Testis (tissue), 2 donors: ENCODE measurements at regions not wholly inside any gene's neighbourhood (a gene's known extent, or its start where the extent isn't known, plus 50 kb on each side); places are given as distances from the start of the nearest gene placed in this dataset.

Experiments
- POLR2A ChIP-seq: fragments of 450-650 bp; IDR thresholded peaks from one replicate; pipeline ENCODE4 v1.6.1; 2017; ENCODE audit warnings: antibody characterized with exemption, mild to moderate bottlenecking, moderate library complexity
- TF ChIP-seq, protein P1 (sequence below), 3 experiments: fragments of 450-650 bp in 2 of 3; fragments of 200-600 bp in 1 of 3; sonication (generic) in 1 of 3; IDR thresholded peaks; one replicate each; pipeline ENCODE4 v1.5.1; 2016 to 2019; ENCODE audit warnings: antibody characterized with exemption in 3 of 3, mild to moderate bottlenecking in 2 of 3, moderate library complexity in 1 of 3

DNA sequence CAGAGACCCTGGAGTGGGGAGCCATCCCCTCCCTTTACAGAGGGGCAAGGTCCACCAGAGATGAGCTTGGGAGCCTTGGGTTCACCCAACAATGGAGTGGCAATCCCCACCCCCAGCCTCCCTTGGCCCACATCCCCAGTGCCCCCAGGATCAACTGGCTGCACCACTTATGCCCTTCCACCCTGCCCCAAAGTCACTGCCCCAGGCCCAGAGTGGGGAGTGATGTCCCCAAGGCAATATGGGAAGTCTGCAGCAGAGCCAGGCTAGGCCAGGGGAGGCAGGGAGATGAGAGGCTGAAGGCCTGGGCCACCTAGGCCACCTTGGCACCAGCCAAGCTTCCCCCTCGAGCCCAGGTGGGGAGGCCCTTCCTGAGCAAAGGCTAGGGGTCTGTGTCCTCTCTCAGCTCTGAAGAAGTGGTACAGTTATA is 145.5 kb downstream of the SMAD6 start:
- TF ChIP-seq POLR2A, result no peak
- TF ChIP-seq, protein P1, sequence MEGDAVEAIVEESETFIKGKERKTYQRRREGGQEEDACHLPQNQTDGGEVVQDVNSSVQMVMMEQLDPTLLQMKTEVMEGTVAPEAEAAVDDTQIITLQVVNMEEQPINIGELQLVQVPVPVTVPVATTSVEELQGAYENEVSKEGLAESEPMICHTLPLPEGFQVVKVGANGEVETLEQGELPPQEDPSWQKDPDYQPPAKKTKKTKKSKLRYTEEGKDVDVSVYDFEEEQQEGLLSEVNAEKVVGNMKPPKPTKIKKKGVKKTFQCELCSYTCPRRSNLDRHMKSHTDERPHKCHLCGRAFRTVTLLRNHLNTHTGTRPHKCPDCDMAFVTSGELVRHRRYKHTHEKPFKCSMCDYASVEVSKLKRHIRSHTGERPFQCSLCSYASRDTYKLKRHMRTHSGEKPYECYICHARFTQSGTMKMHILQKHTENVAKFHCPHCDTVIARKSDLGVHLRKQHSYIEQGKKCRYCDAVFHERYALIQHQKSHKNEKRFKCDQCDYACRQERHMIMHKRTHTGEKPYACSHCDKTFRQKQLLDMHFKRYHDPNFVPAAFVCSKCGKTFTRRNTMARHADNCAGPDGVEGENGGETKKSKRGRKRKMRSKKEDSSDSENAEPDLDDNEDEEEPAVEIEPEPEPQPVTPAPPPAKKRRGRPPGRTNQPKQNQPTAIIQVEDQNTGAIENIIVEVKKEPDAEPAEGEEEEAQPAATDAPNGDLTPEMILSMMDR (IDR thresholded peaks at IDR 0.05), result no peak
